GM12874 (cell line): ENCODE measurements at regions not wholly inside any gene's neighbourhood (a gene's known extent, or its start where the extent isn't known, plus 50 kb on each side); places are given as distances from the start of the nearest gene placed in this dataset.
A peak's percentile ranks its signal among the peaks of the same experiment; 100 is the strongest.

Source experiments
- TF ChIP-seq, protein P1 (sequence below): IDR thresholded peaks from 2 replicates; pipeline ENCODE4 v1.5.1; 2011; ENCODE audit warnings: low read depth, mild to moderate bottlenecking, control low read depth, low read length, moderate library complexity; ENCODE audit not compliant: insufficient read depth

DNA sequence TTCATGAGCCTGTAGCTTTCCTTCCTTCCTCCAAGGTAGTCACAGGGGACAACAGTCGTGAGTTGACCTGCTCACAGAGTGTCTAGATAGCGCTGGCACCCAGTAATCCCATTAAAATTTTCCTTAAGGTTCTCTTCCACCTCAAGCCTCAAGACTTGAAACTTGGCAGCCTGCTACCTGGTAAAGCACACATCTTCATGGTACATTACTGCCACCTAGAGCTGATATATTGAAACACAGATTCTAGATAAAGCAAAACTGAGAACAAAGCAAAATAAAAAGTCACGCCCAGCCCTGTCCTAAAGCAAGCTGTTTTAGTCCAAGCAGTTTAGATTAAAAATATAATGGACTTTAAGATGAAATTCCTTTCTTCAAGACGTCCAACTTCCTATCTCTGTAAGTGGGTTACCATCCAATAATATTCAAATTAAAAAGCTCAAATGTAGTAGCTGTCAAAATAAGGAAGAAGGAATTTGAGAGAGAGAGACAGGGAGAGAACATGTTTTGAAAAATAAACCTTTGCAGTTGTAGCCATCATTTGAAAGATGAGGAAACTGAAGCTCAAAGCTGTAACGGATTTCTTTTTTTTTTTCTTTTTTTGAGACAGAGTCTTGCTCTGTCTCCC, 50.7 kb upstream of the CD83 start:
- TF ChIP-seq, protein P1, sequence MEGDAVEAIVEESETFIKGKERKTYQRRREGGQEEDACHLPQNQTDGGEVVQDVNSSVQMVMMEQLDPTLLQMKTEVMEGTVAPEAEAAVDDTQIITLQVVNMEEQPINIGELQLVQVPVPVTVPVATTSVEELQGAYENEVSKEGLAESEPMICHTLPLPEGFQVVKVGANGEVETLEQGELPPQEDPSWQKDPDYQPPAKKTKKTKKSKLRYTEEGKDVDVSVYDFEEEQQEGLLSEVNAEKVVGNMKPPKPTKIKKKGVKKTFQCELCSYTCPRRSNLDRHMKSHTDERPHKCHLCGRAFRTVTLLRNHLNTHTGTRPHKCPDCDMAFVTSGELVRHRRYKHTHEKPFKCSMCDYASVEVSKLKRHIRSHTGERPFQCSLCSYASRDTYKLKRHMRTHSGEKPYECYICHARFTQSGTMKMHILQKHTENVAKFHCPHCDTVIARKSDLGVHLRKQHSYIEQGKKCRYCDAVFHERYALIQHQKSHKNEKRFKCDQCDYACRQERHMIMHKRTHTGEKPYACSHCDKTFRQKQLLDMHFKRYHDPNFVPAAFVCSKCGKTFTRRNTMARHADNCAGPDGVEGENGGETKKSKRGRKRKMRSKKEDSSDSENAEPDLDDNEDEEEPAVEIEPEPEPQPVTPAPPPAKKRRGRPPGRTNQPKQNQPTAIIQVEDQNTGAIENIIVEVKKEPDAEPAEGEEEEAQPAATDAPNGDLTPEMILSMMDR, result 0 out of 2 replicates have a peak, but pooled peaks have one; percentile 24

DNA sequence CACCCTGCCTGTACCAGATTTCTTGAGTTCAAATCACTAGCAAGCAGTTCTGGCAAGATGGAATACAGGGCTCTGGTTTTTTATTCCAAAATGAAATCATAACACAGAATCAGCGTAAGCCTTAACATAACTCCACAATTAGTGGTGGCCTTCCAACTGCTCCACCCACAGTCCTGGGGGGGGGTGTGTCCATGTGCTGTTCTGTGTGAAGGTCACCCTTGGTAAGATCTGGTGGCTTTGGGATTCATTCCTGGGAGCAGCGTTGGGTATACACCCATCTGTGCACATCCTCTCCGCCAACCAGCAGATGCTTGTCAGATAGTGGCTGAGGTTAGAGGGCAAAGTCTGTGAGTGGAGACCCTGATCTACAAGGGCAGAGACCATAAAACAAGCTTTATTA, 49.9 kb upstream of the CD83 start:
- TF ChIP-seq, protein P1, result no peak
